GM10266 (cell line): ENCODE measurements at regions not wholly inside any gene's neighbourhood (a gene's known extent, or its start where the extent isn't known, plus 50 kb on each side); places are given as distances from the start of the nearest gene placed in this dataset.

Experiments
- DNase-seq: peaks from one replicate; pipeline ENCODE4 v3.0.0; 2012; ENCODE audit errors: extremely low spot score
- CTCF ChIP-seq: IDR thresholded peaks from 2 replicates; pipeline ENCODE4 v1.5.1; 2012; ENCODE audit warnings: mild to moderate bottlenecking, low read depth; ENCODE audit not compliant: control insufficient read depth, insufficient read depth; ENCODE audit errors: missing control alignments

GRCh38 chr11:95548416-95548815, 241.2 kb downstream of the FAM76B start:
- TF ChIP-seq CTCF, result no peak
- no peak for DNase-seq

GRCh38 chr11:95547976-95548375, 241.6 kb downstream of the FAM76B start:
- DNase-seq, result no peak
- no peak for TF ChIP-seq CTCF

- DNase-seq, result no peak
- no peak for TF ChIP-seq CTCF
These were observed 242.4 kb downstream of the FAM76B start for GRCh38 chr11:95547186-95547585.

GRCh38 chr11:95545116-95545875, 244.3 kb downstream of the FAM76B start:
- no peak for TF ChIP-seq CTCF
- DNase-seq, result no peak

GRCh38 chr11:95544095-95544856, 245.3 kb downstream of the FAM76B start:
- DNase-seq, result no peak
- TF ChIP-seq CTCF, result no peak

GRCh38 chr11:95542868-95543551, 246.6 kb downstream of the FAM76B start:
- no peak for TF ChIP-seq CTCF
- DNase-seq, result no peak
